ENCODE measurements at regions not wholly inside any gene's neighbourhood (a gene's known extent, or its start where the extent isn't known, plus 50 kb on each side); places are given as distances from the start of the nearest gene placed in this dataset.

- TF ChIP-seq POLR2A (IDR thresholded peaks at IDR 0.05; ENCODE audit: low read depth, low read length) (no peak), POLR2AphosphoS5 (IDR thresholded peaks at IDR 0.05; ENCODE audit: low read depth, low read length) (no peak), POU2F2 (IDR thresholded peaks at IDR 0.05; ENCODE audit: low read depth, low read length) (no peak), TAF1 (IDR thresholded peaks at IDR 0.05; ENCODE audit: low read depth, low read length) (no peak), SPI1 (IDR thresholded peaks at IDR 0.05; ENCODE audit: low read depth, low read length) (no peak)
Measured at GRCh38 chr11:122210367-122210997, 94.5 kb upstream of the BLID start.

Measured in GM12891 (cell line).